Neural cell (in vitro differentiated cells): ENCODE measurements at regions not wholly inside any gene's neighbourhood (a gene's known extent, or its start where the extent isn't known, plus 50 kb on each side); places are given as distances from the start of the nearest gene placed in this dataset.

Experiments
- H2AFZ ChIP-seq: fragments of 200-600, 300-800 bp; sonication (generic), shearing (Covaris generic); 2 replicates; pipeline ENCODE4 v1.6.0; 2014; ENCODE audit warnings: low read depth, mild to moderate bottlenecking, antibody characterized with exemption, low read length, moderate library complexity
- H3F3A ChIP-seq: fragments of 200-600 bp; shearing (Covaris generic); 2 replicates; pipeline ENCODE4 v1.6.1; 2016; ENCODE audit warnings: mild to moderate bottlenecking, moderate library complexity, mixed read lengths, antibody characterized with exemption, low read length; ENCODE audit not compliant: insufficient read depth, poor library complexity, severe bottlenecking
- H3K27ac ChIP-seq: fragments of 200-600, 300-800 bp; sonication (generic), shearing (Covaris generic); 2 replicates; pipeline ENCODE4 v1.5.1; 2014; ENCODE audit warnings: mild to moderate bottlenecking, low read length, moderate library complexity
- H3K27me3 ChIP-seq: fragments of 300-800, 200-600 bp; sonication (generic), shearing (Covaris generic); 2 replicates; pipeline ENCODE4 v1.6.0; 2014; ENCODE audit warnings: mild to moderate bottlenecking, low read depth, low read length, moderate library complexity; ENCODE audit not compliant: insufficient read depth
- H3K36me3 ChIP-seq: fragments of 300-800, 200-600 bp; sonication (generic), shearing (Covaris generic); 2 replicates; pipeline ENCODE4 v1.5.1; 2014; ENCODE audit warnings: mild to moderate bottlenecking, antibody characterized with exemption, low read length, moderate library complexity; ENCODE audit not compliant: insufficient read depth
- H3K4me2 ChIP-seq: fragments of 300-800, 200-600 bp; sonication (generic), shearing (Covaris generic); 2 replicates; pipeline ENCODE4 v1.6.0; 2014; ENCODE audit warnings: mild to moderate bottlenecking, low read length
- H3K4me3 ChIP-seq: fragments of 300-800, 200-600 bp; sonication (generic), shearing (Covaris generic); 2 replicates; pipeline ENCODE4 v1.5.1; 2014; ENCODE audit warnings: mild to moderate bottlenecking, low read length, moderate library complexity
- H3K79me2 ChIP-seq: fragments of 200-600 bp; shearing (Covaris generic); replicated peaks from 2 replicates; pipeline ENCODE4 v1.6.0; 2014; ENCODE audit warnings: mild to moderate bottlenecking, low read length, moderate library complexity; ENCODE audit not compliant: insufficient read depth
- H3K9ac ChIP-seq: fragments of 300-800, 200-600 bp; sonication (generic), shearing (Covaris generic); 2 replicates; pipeline ENCODE4 v1.6.1; 2016; ENCODE audit warnings: mild to moderate bottlenecking, low read length, mixed read lengths
- H3K9me2 ChIP-seq: fragments of 200-600 bp; shearing (Covaris generic); 2 replicates; pipeline ENCODE4 v1.6.1; 2016; ENCODE audit warnings: mild to moderate bottlenecking, low read length, mixed read lengths; ENCODE audit not compliant: insufficient read depth
- H3K9me3 ChIP-seq: fragments of 200-600, 300-800 bp; sonication (generic), shearing (Covaris generic); 2 replicates; pipeline ENCODE4 v1.6.1; 2016; ENCODE audit warnings: mild to moderate bottlenecking, mixed run types, low read length, moderate library complexity, mixed read lengths
- H4K20me1 ChIP-seq: fragments of 200-600 bp; shearing (Covaris generic); 2 replicates; pipeline ENCODE4 v1.6.1; 2016; ENCODE audit warnings: mild to moderate bottlenecking, mixed run types; ENCODE audit not compliant: insufficient read depth
- CTCF ChIP-seq: fragments of 450-650 bp; IDR thresholded peaks from 2 replicates; pipeline ENCODE4 v1.5.1; 2014; ENCODE audit warnings: antibody characterized with exemption, mild to moderate bottlenecking, moderate library complexity; ENCODE audit not compliant: poor library complexity, severe bottlenecking
- EZH2 ChIP-seq: fragments of 200-600, 300-800 bp; shearing (Covaris generic), sonication (generic); IDR thresholded peaks from 2 replicates; pipeline ENCODE4 v1.6.1; 2014; ENCODE audit warnings: antibody characterized with exemption, low read length, borderline replicate concordance, mild to moderate bottlenecking; ENCODE audit not compliant: insufficient read depth, poor library complexity, severe bottlenecking
- MXI1 ChIP-seq: fragments of 450-650 bp; conservative IDR thresholded peaks from 2 replicates; pipeline ENCODE4 v1.6.1; 2014; ENCODE audit warnings: antibody characterized with exemption, mild to moderate bottlenecking; ENCODE audit not compliant: poor library complexity, severe bottlenecking
- POLR2AphosphoS5 ChIP-seq: IDR thresholded peaks from 2 replicates; pipeline ENCODE4 v1.6.1; 2012
- SMC3 ChIP-seq: fragments of 450-650 bp; conservative IDR thresholded peaks from 2 replicates; pipeline ENCODE4 v1.6.1; 2014; ENCODE audit warnings: antibody characterized with exemption, mild to moderate bottlenecking, moderate library complexity; ENCODE audit not compliant: poor library complexity
- TAF1 ChIP-seq: IDR thresholded peaks from 2 replicates; pipeline ENCODE4 v1.6.1; 2012; ENCODE audit warnings: low read depth
- TF ChIP-seq, protein P1 (sequence below): IDR thresholded peaks from 2 replicates; pipeline ENCODE4 v1.6.1; 2012; ENCODE audit warnings: borderline replicate concordance

DNA sequence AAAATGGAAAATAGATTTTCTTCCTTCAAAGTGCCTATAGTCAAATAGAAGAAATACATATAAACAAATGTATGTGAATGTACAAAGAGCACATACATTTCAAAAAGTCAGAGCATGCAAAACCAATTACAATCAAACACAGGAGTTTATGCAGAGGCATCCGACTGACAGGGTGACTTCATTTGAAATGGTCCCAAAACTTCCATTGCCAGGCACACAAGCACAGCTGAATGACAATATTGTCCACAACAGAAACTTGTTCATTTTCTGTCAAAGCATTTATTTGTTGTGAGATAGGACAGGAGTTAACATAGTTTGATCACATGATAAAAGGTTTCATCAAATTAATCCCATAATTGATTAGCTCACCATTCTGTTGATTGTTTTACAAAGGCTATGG is 96.4 kb upstream of the TTC29 start:
- TF ChIP-seq EZH2 = no peak
- TF ChIP-seq, protein P1, sequence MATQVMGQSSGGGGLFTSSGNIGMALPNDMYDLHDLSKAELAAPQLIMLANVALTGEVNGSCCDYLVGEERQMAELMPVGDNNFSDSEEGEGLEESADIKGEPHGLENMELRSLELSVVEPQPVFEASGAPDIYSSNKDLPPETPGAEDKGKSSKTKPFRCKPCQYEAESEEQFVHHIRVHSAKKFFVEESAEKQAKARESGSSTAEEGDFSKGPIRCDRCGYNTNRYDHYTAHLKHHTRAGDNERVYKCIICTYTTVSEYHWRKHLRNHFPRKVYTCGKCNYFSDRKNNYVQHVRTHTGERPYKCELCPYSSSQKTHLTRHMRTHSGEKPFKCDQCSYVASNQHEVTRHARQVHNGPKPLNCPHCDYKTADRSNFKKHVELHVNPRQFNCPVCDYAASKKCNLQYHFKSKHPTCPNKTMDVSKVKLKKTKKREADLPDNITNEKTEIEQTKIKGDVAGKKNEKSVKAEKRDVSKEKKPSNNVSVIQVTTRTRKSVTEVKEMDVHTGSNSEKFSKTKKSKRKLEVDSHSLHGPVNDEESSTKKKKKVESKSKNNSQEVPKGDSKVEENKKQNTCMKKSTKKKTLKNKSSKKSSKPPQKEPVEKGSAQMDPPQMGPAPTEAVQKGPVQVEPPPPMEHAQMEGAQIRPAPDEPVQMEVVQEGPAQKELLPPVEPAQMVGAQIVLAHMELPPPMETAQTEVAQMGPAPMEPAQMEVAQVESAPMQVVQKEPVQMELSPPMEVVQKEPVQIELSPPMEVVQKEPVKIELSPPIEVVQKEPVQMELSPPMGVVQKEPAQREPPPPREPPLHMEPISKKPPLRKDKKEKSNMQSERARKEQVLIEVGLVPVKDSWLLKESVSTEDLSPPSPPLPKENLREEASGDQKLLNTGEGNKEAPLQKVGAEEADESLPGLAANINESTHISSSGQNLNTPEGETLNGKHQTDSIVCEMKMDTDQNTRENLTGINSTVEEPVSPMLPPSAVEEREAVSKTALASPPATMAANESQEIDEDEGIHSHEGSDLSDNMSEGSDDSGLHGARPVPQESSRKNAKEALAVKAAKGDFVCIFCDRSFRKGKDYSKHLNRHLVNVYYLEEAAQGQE = no peak
- TF ChIP-seq MXI1 = no peak
- Histone ChIP-seq H3F3A (no peaks in the 10 kb centered on the region), H3K27me3 (no peaks in the 10 kb centered on the region), H3K9ac (no peak overlapping the region), H3K9me3 (no peaks in the 10 kb centered on the region), H4K20me1 (no peaks in the 10 kb centered on the region), H3K4me2 (no peak overlapping the region), H3K36me3 (no peaks in the 10 kb centered on the region), H3K4me3 (no peak overlapping the region), H3K27ac (no peak overlapping the region), H3K79me2 (no peaks in the 10 kb centered on the region), H3K9me2 (no peaks in the 10 kb centered on the region), H2AFZ (no peak overlapping the region)

DNA sequence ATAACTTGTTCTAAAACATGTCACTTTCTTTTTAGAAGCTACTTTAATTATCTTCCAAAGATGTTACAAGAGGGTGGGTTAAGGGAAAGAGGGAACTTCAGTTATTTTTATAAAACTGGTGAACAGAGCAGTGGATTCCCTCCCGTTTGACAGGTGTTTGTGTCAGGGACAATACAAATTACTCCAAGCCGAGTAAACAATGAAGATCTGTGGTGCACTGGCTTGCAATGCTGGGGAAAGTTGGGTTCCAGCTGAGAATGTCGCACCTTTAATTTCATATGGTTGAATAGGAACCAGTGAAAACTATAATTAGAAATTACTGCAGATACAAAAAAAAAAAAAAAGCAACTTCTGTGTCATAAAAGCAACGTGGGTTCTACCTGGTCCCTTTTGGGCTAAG is 98.6 kb upstream of the TTC29 start:
- no peaks in the 10 kb centered on the region for H3K9me2 ChIP-seq
- no peak overlapping the region for H3K4me2 ChIP-seq
- H2AFZ ChIP-seq = no peak overlapping the region
- H3K9me3 ChIP-seq = no peaks in the 10 kb centered on the region
- no peak overlapping the region for H3K9ac ChIP-seq
- no peaks in the 10 kb centered on the region for H3K79me2 ChIP-seq
- no peaks in the 10 kb centered on the region for H4K20me1 ChIP-seq
- no peaks in the 10 kb centered on the region for H3K27me3 ChIP-seq
- TF ChIP-seq CTCF = no peak
- no peak for TF ChIP-seq TAF1
- no peak for TF ChIP-seq EZH2
- no peaks in the 10 kb centered on the region for H3F3A ChIP-seq
- H3K36me3 ChIP-seq = no peaks in the 10 kb centered on the region
- H3K27ac ChIP-seq = no peak overlapping the region
- no peak overlapping the region for H3K4me3 ChIP-seq

- Histone ChIP-seq H3K27ac (no peak overlapping the region), H3K27me3 (no peaks in the 10 kb centered on the region), H2AFZ (no peak overlapping the region), H3K36me3 (no peaks in the 10 kb centered on the region), H3K9ac (no peak overlapping the region), H3K79me2 (no peaks in the 10 kb centered on the region), H3F3A (no peaks in the 10 kb centered on the region), H3K4me3 (no peak overlapping the region), H3K4me2 (no peak overlapping the region), H3K9me2 (no peaks in the 10 kb centered on the region), H4K20me1 (no peaks in the 10 kb centered on the region), H3K9me3 (no peaks in the 10 kb centered on the region)
- no peak for TF ChIP-seq SMC3
- no peak for TF ChIP-seq POLR2AphosphoS5
Observed at GRCh38 chr4:147049946-147050345, 104.3 kb upstream of the TTC29 start.
